A549 (cell line): ENCODE measurements at regions not wholly inside any gene's neighbourhood (a gene's known extent, or its start where the extent isn't known, plus 50 kb on each side); places are given as distances from the start of the nearest gene placed in this dataset.

Experiments
- BCL3 ChIP-seq: fragments of >200 bp; sonication (Bioruptor Twin); formaldehyde crosslinking; IDR thresholded peaks from 3 replicates; pipeline ENCODE4 v1.6.1; 2016
- BHLHE40 ChIP-seq: IDR thresholded peaks from 2 replicates; pipeline ENCODE4 v1.6.1; 2012; ENCODE audit warnings: low read depth, low read length, inconsistent platforms
- CBX2 ChIP-seq: fragments of 200-600 bp; sonication (generic); IDR thresholded peaks from 2 replicates; pipeline ENCODE4 v1.6.1; 2016; ENCODE audit warnings: low read depth, mild to moderate bottlenecking, borderline replicate concordance
- EP300 ChIP-seq, 2 experiments: fragments of >200 bp; sonication (Bioruptor Twin); formaldehyde crosslinking; IDR thresholded peaks; 2 replicates in 1 of 2; 3 replicates in 1 of 2; pipeline ENCODE4 v1.6.1; 2016 to 2017
- POLR2A ChIP-seq: IDR thresholded peaks from 2 replicates; pipeline ENCODE4 v1.6.1; 2012; ENCODE audit warnings: mild to moderate bottlenecking, low read length
- RARB ChIP-seq: fragments of 250-450 bp; sonication (Bioruptor Pico); IDR thresholded peaks from 2 replicates; pipeline ENCODE4 v1.8.0; 2021; ENCODE audit warnings: mild to moderate bottlenecking, moderate library complexity
- TF ChIP-seq, protein P1 (sequence below): fragments of >200 bp; sonication (Bioruptor Twin); formaldehyde crosslinking; IDR thresholded peaks from 3 replicates; pipeline ENCODE4 v1.5.1; 2016
- TF ChIP-seq, protein P2 (sequence below): IDR thresholded peaks from 2 replicates; pipeline ENCODE4 v1.6.1; 2012
- TF ChIP-seq, protein P3 (sequence below): fragments of 200-600 bp; sonication (generic); IDR thresholded peaks from 2 replicates; pipeline ENCODE4 v1.6.1; 2016; ENCODE audit warnings: antibody characterized with exemption, mild to moderate bottlenecking, moderate library complexity

DNA sequence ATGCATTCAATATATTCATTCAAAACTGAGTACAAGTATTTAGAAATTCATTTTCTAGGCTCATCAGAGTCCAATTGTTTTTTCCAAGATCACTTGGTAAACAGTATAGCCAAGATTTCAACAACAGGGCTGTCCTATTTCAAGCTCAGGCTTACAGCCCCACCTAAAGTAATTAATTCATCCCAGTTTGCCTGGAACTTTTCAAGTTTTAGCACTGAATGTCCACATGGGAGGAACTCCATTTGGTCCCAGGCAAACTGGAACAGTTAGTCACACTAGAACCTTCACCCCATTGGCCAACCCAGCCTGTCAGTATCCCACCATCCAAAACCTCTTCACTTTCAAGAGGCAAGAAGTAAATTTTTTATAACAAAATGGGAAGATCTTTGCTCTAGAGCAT, 210.9 kb downstream of the DPY19L2 start:
- TF ChIP-seq, protein P1, sequence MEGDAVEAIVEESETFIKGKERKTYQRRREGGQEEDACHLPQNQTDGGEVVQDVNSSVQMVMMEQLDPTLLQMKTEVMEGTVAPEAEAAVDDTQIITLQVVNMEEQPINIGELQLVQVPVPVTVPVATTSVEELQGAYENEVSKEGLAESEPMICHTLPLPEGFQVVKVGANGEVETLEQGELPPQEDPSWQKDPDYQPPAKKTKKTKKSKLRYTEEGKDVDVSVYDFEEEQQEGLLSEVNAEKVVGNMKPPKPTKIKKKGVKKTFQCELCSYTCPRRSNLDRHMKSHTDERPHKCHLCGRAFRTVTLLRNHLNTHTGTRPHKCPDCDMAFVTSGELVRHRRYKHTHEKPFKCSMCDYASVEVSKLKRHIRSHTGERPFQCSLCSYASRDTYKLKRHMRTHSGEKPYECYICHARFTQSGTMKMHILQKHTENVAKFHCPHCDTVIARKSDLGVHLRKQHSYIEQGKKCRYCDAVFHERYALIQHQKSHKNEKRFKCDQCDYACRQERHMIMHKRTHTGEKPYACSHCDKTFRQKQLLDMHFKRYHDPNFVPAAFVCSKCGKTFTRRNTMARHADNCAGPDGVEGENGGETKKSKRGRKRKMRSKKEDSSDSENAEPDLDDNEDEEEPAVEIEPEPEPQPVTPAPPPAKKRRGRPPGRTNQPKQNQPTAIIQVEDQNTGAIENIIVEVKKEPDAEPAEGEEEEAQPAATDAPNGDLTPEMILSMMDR, result no peak
- TF ChIP-seq, protein P2, sequence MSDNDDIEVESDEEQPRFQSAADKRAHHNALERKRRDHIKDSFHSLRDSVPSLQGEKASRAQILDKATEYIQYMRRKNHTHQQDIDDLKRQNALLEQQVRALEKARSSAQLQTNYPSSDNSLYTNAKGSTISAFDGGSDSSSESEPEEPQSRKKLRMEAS, result no peak
- TF ChIP-seq, protein P3, sequence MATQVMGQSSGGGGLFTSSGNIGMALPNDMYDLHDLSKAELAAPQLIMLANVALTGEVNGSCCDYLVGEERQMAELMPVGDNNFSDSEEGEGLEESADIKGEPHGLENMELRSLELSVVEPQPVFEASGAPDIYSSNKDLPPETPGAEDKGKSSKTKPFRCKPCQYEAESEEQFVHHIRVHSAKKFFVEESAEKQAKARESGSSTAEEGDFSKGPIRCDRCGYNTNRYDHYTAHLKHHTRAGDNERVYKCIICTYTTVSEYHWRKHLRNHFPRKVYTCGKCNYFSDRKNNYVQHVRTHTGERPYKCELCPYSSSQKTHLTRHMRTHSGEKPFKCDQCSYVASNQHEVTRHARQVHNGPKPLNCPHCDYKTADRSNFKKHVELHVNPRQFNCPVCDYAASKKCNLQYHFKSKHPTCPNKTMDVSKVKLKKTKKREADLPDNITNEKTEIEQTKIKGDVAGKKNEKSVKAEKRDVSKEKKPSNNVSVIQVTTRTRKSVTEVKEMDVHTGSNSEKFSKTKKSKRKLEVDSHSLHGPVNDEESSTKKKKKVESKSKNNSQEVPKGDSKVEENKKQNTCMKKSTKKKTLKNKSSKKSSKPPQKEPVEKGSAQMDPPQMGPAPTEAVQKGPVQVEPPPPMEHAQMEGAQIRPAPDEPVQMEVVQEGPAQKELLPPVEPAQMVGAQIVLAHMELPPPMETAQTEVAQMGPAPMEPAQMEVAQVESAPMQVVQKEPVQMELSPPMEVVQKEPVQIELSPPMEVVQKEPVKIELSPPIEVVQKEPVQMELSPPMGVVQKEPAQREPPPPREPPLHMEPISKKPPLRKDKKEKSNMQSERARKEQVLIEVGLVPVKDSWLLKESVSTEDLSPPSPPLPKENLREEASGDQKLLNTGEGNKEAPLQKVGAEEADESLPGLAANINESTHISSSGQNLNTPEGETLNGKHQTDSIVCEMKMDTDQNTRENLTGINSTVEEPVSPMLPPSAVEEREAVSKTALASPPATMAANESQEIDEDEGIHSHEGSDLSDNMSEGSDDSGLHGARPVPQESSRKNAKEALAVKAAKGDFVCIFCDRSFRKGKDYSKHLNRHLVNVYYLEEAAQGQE, result no peak
- no peak for TF ChIP-seq BHLHE40
- no peak for TF ChIP-seq BCL3
- TF ChIP-seq POLR2A, result no peak
- TF ChIP-seq EP300 (IDR thresholded peaks at IDR 0.05), result no peak
- TF ChIP-seq RARB (CRISPR knock-in tag), result no peak
- no peak for TF ChIP-seq CBX2
